Ishikawa (cell line): ENCODE measurements at regions not wholly inside any gene's neighbourhood (a gene's known extent, or its start where the extent isn't known, plus 50 kb on each side); places are given as distances from the start of the nearest gene placed in this dataset.

ENCODE experiments used
- CEBPB ChIP-seq: IDR thresholded peaks from 2 replicates; pipeline ENCODE4 v1.6.1; 2012
- CREB1 ChIP-seq: IDR thresholded peaks from 2 replicates; pipeline ENCODE4 v1.6.1; 2012; ENCODE audit warnings: low read depth
- EGR1 ChIP-seq: IDR thresholded peaks from 2 replicates; pipeline ENCODE4 v1.6.1; 2012
- EP300 ChIP-seq: IDR thresholded peaks from 2 replicates; pipeline ENCODE4 v1.6.1; 2012; ENCODE audit warnings: borderline replicate concordance
- FOXM1 ChIP-seq: IDR thresholded peaks from 2 replicates; pipeline ENCODE4 v1.6.1; 2012; ENCODE audit warnings: low read depth, borderline replicate concordance
- NFIC ChIP-seq: IDR thresholded peaks from 2 replicates; pipeline ENCODE4 v1.6.1; 2012
- RAD21 ChIP-seq: IDR thresholded peaks from 2 replicates; pipeline ENCODE4 v1.6.1; 2012; ENCODE audit warnings: low read depth
- TAF1 ChIP-seq: IDR thresholded peaks from 2 replicates; pipeline ENCODE4 v1.6.1; 2012; ENCODE audit warnings: low read depth, mild to moderate bottlenecking
- TCF12 ChIP-seq: IDR thresholded peaks from 2 replicates; pipeline ENCODE4 v1.6.1; 2012; ENCODE audit warnings: low read depth
- TEAD4 ChIP-seq: IDR thresholded peaks from 2 replicates; pipeline ENCODE4 v1.6.1; 2012
- YY1 ChIP-seq: IDR thresholded peaks from 2 replicates; pipeline ENCODE4 v1.6.1; 2012; ENCODE audit warnings: low read depth
- ZBTB7A ChIP-seq: IDR thresholded peaks from 2 replicates; pipeline ENCODE4 v1.6.1; 2012; ENCODE audit warnings: low read depth
- TF ChIP-seq, protein P1 (sequence below): IDR thresholded peaks from 2 replicates; pipeline ENCODE4 v1.6.1; 2012
- TF ChIP-seq, protein P2 (sequence below): IDR thresholded peaks from 2 replicates; pipeline ENCODE4 v1.6.1; 2012; ENCODE audit warnings: low read depth, mild to moderate bottlenecking
- TF ChIP-seq, protein P3 (sequence below): IDR thresholded peaks from 2 replicates; pipeline ENCODE4 v1.6.1; 2012

DNA sequence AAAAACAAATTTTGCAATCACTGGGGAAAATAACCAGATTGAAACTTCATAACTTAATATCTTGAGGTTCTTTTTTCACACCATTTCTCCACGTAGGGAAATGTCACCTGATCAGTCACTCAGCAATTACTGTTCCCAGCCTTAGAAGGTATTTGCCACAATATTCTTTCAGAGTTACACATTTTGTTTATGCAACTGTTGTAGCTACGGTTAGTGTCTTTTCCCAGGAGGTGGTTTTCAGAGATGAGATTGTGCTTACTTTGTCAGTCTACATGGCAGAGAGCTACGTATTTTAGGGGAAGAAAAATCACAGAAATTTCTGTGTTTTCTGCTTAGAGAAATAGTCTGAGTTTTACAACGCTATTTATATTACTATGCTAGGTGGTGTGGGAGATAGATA is 792.8 kb upstream of the B3GALT2 start:
- no peak for TF ChIP-seq TAF1
- no peak for TF ChIP-seq TEAD4
- no peak for TF ChIP-seq NFIC
- no peak for TF ChIP-seq YY1
- TF ChIP-seq TCF12 = no peak
- TF ChIP-seq, protein P1, sequence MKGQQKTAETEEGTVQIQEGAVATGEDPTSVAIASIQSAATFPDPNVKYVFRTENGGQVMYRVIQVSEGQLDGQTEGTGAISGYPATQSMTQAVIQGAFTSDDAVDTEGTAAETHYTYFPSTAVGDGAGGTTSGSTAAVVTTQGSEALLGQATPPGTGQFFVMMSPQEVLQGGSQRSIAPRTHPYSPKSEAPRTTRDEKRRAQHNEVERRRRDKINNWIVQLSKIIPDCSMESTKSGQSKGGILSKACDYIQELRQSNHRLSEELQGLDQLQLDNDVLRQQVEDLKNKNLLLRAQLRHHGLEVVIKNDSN = no peak
- TF ChIP-seq CREB1 = no peak
- TF ChIP-seq ZBTB7A = no peak
- TF ChIP-seq, protein P2, sequence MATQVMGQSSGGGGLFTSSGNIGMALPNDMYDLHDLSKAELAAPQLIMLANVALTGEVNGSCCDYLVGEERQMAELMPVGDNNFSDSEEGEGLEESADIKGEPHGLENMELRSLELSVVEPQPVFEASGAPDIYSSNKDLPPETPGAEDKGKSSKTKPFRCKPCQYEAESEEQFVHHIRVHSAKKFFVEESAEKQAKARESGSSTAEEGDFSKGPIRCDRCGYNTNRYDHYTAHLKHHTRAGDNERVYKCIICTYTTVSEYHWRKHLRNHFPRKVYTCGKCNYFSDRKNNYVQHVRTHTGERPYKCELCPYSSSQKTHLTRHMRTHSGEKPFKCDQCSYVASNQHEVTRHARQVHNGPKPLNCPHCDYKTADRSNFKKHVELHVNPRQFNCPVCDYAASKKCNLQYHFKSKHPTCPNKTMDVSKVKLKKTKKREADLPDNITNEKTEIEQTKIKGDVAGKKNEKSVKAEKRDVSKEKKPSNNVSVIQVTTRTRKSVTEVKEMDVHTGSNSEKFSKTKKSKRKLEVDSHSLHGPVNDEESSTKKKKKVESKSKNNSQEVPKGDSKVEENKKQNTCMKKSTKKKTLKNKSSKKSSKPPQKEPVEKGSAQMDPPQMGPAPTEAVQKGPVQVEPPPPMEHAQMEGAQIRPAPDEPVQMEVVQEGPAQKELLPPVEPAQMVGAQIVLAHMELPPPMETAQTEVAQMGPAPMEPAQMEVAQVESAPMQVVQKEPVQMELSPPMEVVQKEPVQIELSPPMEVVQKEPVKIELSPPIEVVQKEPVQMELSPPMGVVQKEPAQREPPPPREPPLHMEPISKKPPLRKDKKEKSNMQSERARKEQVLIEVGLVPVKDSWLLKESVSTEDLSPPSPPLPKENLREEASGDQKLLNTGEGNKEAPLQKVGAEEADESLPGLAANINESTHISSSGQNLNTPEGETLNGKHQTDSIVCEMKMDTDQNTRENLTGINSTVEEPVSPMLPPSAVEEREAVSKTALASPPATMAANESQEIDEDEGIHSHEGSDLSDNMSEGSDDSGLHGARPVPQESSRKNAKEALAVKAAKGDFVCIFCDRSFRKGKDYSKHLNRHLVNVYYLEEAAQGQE = no peak
- TF ChIP-seq EP300 = no peak
- TF ChIP-seq EGR1 = no peak
- no peak for TF ChIP-seq RAD21
- no peak for TF ChIP-seq FOXM1
- no peak for TF ChIP-seq CEBPB
- TF ChIP-seq, protein P3, sequence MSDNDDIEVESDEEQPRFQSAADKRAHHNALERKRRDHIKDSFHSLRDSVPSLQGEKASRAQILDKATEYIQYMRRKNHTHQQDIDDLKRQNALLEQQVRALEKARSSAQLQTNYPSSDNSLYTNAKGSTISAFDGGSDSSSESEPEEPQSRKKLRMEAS = no peak

DNA sequence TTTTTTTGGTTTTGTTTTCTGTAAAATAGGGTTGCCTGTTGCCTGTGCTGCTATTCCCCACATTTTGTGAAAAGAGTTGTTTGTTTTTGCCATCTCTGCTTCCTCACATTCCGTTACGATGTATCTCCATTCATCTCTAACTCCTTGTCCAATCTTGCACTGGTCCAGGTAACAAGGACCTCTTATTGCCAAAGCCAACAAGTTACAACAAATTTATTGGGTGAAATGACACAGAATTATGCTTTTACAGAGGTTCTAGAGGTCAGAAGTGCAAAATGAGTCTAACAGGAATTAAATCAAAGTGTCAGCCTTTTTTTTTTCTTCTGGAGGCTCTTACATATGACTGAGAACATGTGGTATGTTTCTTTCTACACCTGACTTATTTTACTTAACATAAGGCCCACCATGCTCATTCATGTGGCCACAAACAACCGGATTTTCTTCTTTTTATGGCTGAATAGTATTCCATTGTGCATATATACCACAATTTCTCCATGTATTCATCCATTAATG is 787.9 kb upstream of the B3GALT2 start:
- TF ChIP-seq ZBTB7A (no peak), EGR1 (no peak)

DNA sequence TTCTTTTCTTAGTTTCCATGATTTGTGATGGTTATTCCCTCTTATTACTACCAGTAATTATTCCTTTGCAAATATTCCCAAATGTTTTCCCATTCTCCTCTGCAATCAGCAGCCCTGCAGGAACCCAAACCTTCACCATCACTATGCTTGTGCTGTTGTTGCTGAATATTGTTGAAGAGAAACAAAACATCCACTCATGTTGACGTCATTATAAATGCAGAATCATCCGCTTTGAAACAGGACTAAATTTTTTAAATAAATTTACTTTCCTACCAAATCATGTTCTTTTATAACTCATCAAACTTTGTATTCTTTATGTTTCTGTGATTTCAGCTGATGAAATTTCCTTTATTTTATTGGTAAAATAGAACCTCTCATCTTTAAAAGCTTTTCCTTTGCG is 787.0 kb upstream of the B3GALT2 start:
- TF ChIP-seq TEAD4 = no peak

DNA sequence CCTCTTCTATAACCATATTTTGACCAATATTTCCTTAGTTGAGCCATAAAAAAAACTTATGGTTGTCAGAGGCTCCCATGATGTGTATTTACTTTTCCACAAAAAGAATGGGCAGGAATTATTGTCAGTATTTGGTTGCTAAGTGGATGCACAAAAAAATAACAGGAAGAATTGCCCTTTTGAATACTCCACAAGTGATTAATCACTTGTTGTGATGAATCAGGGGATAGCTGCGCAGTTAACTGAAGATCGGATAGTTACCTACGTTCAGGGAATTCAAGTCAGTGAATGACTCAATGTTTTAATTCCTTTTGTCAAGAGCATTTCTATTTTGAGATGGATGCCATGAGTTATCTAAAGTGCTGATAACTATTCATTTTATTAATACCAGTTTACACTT is 785.2 kb upstream of the B3GALT2 start:
- TF ChIP-seq TCF12 = no peak
- no peak for TF ChIP-seq ZBTB7A
- no peak for TF ChIP-seq TEAD4

DNA sequence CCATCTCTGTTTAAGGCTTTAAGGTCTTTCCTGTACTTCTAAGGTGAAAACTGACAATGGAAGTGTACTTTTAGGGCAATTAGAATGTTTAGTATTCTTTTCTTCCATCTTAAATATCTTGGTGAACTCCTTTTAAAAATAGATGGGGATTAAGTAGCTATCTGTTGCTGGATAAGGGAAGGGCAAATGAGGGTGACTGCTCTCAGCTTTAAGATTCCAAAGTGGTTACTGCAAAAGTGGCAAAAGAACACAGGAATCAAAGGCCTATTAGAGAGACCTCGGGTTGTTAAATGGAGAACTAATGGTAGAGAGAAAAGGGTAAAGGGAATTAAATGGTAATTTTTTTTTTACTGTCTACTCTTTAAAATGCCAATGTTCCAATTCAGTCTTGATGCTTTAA is 774.1 kb upstream of the B3GALT2 start:
- TF ChIP-seq, protein P1 = no peak
- TF ChIP-seq YY1 (no peak), TCF12 (no peak), CEBPB (no peak), TAF1 (no peak), FOXM1 (no peak), EP300 (no peak), TEAD4 (no peak)
- TF ChIP-seq, protein P3 = no peak

DNA sequence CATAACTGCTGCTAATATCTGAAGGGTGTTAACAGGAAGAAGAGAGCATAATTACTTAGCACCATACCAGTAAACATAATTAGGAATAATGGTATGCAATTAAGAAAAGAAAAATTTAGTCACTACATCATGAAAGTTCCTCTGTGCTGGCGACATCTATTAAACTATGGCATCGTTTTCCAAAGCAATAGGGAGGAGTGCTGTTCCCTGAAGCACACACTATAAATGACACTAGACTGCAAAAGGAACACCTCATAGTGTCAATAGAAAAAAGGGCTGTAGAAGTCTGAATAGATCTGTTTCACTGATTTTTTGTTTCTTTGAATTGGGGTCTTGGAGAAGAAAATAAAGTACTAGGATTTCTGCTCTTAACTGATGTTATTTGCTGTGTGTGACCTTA is 773.6 kb upstream of the B3GALT2 start:
- TF ChIP-seq YY1 = no peak
- no peak for TF ChIP-seq CEBPB
- TF ChIP-seq FOXM1 = no peak
- TF ChIP-seq NFIC = no peak
- TF ChIP-seq TEAD4 = no peak
- TF ChIP-seq ZBTB7A = no peak
- TF ChIP-seq, protein P1 = no peak
- TF ChIP-seq, protein P2 = no peak
- no peak for TF ChIP-seq EGR1
- no peak for TF ChIP-seq TAF1
- TF ChIP-seq CREB1 = no peak
- no peak for TF ChIP-seq EP300
- no peak for TF ChIP-seq TCF12
- TF ChIP-seq, protein P3 = no peak
- TF ChIP-seq RAD21 = no peak
